ENCODE measurements at regions not wholly inside any gene's neighbourhood (a gene's known extent, or its start where the extent isn't known, plus 50 kb on each side); places are given as distances from the start of the nearest gene placed in this dataset.

GRCh38 chr5:124631874-124632550 is 114.4 kb downstream of the ZNF608 start:
- Histone ChIP-seq H3K4me2 (no peak overlapping the region), H3F3A (replicated peaks; ENCODE audit: insufficient read depth) (no peaks in the 10 kb centered on the region), H3K4me1 (ENCODE audit: control insufficient read depth in 1 of 2, insufficient read depth in 2 of 2, low read depth in 1 of 2, low read length in 1 of 2) (peaks cover 27 to 43% of the 10 kb centered on the region in 2 experiments), H3K9me2 (no peaks in the 10 kb centered on the region), H3K36me3 (replicated peaks in 1 of 2; ENCODE audit: control insufficient read depth in 1 of 2, insufficient read depth in 2 of 2, low read length in 1 of 2) (no peaks in the 10 kb centered on the region), H3K79me2 (ENCODE audit: insufficient read depth) (no peaks in the 10 kb centered on the region), H4K20me1 (ENCODE audit: insufficient read depth) (no peaks in the 10 kb centered on the region), H3K27me3 (ENCODE audit: insufficient read depth) (no peaks in the 10 kb centered on the region), H3K9ac (no peak overlapping the region), H3K4me3 (ENCODE audit: low read depth in 2 of 2, low read length in 1 of 2) (no peak overlapping the region), H2AFZ (ENCODE audit: low read depth) (no peak overlapping the region), H3K27ac (ENCODE audit: low read depth in 2 of 2, low read length in 1 of 2) (no peak overlapping the region), H3K9me3 (no peaks in the 10 kb centered on the region)
- ChIA-PET CTCF (no interaction called here), POLR2A (no interaction called here)
- no peak for TF ChIP-seq ZBTB33 (IDR thresholded peaks at IDR 0.05; ENCODE audit: borderline replicate concordance, low read depth)
- no peak for TF ChIP-seq RAD21 (IDR thresholded peaks at IDR 0.05; ENCODE audit: low read length)
- no peak for TF ChIP-seq ELF1 (IDR thresholded peaks at IDR 0.05)
- DNase-seq, result no peak
- WGBS (ENCODE audit: low lambda C conversion rate), result 70% methylated on average over 3 of the region's 3 CpGs

DNA sequence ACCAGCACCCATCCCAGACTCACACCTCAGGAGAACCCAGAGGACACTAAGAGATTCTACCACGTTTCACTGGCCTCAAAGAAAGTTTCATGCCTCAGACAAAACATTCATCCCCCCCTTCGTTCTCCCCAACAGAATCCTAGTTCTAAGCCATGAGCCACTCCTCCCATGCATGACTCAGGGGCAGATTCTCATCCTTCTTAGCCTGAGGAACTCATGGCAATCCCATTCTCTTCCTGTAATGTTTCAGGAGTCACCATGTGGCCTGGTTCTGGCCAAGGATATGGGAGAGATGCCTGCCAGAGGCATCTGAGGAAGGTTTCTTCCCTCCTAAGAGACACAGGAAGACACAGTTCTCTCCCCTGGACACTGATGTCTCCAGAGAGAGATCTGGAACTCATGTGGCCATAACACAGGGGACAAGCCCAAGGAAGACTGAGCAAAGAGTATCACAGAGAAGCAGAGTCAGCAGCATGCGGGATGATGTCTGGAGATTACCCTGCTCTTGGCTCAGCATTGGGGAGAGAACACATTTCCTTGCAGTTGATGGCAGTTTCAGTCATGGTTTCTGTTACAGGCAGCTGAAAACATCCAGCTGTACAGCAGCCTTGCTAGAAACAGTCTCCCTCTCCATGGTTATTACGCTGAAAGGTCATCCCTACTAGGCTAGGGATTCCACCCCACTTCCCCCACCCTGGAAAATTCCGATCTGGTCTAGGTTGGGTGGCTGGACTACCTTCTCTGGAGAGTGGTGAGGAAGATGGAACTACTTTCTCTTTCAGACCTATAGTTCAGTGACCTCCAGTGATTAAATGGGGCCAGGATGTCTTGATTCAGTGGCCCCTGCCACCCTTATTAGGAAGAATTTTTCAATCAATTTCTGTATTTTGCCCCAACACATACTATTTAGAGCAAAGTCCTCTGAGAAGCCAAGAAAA is 115.4 kb downstream of the ZNF608 start:
- POLR2A ChIA-PET, result no interaction called here
- no peaks in the 10 kb centered on the region for H3K36me3 ChIP-seq (replicated peaks in 1 of 2; ENCODE audit: control insufficient read depth in 1 of 2, insufficient read depth in 2 of 2, low read length in 1 of 2)
- H3K9me2 ChIP-seq, result no peaks in the 10 kb centered on the region
- no peak overlapping the region; a peak in 1 of 4 replicates for H3K27ac ChIP-seq (ENCODE audit: low read depth in 2 of 2, low read length in 1 of 2)
- H3K27me3 ChIP-seq (ENCODE audit: insufficient read depth), result no peaks in the 10 kb centered on the region
- no peak overlapping the region for H3K4me2 ChIP-seq
- H3K9ac ChIP-seq, result no peak overlapping the region
- 76% methylated on average over 3 of the region's 5 CpGs for WGBS (ENCODE audit: low lambda C conversion rate)
- CTCF ChIA-PET, result no interaction called here
- no peak overlapping the region for H2AFZ ChIP-seq (ENCODE audit: low read depth)
- no peak for TF ChIP-seq RCOR1 (IDR thresholded peaks at IDR 0.05; ENCODE audit: low read length)
- no peak for TF ChIP-seq FOSL2 (IDR thresholded peaks at IDR 0.05; ENCODE audit: borderline replicate concordance, low read depth)
- no peak for TF ChIP-seq TCF12 (IDR thresholded peaks at IDR 0.05)
- TF ChIP-seq EP300 (IDR thresholded peaks at IDR 0.05; ENCODE audit: borderline replicate concordance in 1 of 2, low read depth in 1 of 2, low read length in 1 of 2), result no peak
- TF ChIP-seq MAX (IDR thresholded peaks at IDR 0.05; ENCODE audit: low read depth), result no peak
- TF ChIP-seq EZH2phosphoT487 (IDR thresholded peaks at IDR 0.05; ENCODE audit: borderline replicate concordance, low read depth), result no peak
- no peak for TF ChIP-seq FOXM1 (IDR thresholded peaks at IDR 0.05; ENCODE audit: low read depth)
- no peaks in the 10 kb centered on the region for H3F3A ChIP-seq (replicated peaks; ENCODE audit: insufficient read depth)
- no peak overlapping the region for H3K4me3 ChIP-seq (ENCODE audit: low read depth in 2 of 2, low read length in 1 of 2)
- no peaks in the 10 kb centered on the region for H3K9me3 ChIP-seq
- DNase-seq, result no peak
- peaks cover 27 to 41% of the 10 kb centered on the region in 2 experiments for H3K4me1 ChIP-seq (ENCODE audit: control insufficient read depth in 1 of 2, insufficient read depth in 2 of 2, low read depth in 1 of 2, low read length in 1 of 2)
- H3K79me2 ChIP-seq (ENCODE audit: insufficient read depth), result no peaks in the 10 kb centered on the region
- H4K20me1 ChIP-seq (ENCODE audit: insufficient read depth), result no peaks in the 10 kb centered on the region

Data from SK-N-SH (cell line).